Endothelial cell of umbilical vein (primary cell): ENCODE measurements at regions not wholly inside any gene's neighbourhood (a gene's known extent, or its start where the extent isn't known, plus 50 kb on each side); places are given as distances from the start of the nearest gene placed in this dataset.

Source experiments
- EZH2 ChIP-seq: IDR thresholded peaks from 2 replicates; pipeline ENCODE4 v1.6.1; 2012; ENCODE audit warnings: borderline replicate concordance, low read depth, mild to moderate bottlenecking, moderate library complexity, low read length, inconsistent platforms; ENCODE audit not compliant: severe bottlenecking
- FOS ChIP-seq: IDR thresholded peaks from 2 replicates; pipeline ENCODE4 v1.6.1; 2011; ENCODE audit warnings: mild to moderate bottlenecking, low read length, moderate library complexity, borderline replicate concordance; ENCODE audit not compliant: insufficient read depth
- GATA2 ChIP-seq: IDR thresholded peaks from 2 replicates; pipeline ENCODE4 v1.7.0; 2011; ENCODE audit warnings: low read depth, mild to moderate bottlenecking, moderate library complexity, mixed read lengths, low read length; ENCODE audit not compliant: insufficient read length, insufficient read depth
- MYC ChIP-seq: IDR thresholded peaks from one replicate; pipeline ENCODE4 v1.6.1; 2011; ENCODE audit warnings: mild to moderate bottlenecking, low read depth, low read length
- POLR2A ChIP-seq: IDR thresholded peaks from 2 replicates; pipeline ENCODE4 v1.6.1; 2012; ENCODE audit warnings: low read depth, mild to moderate bottlenecking, control low read depth, low read length
- POLR2AphosphoS5 ChIP-seq: IDR thresholded peaks from 2 replicates; pipeline ENCODE4 v1.6.1; 2012; ENCODE audit warnings: low read depth, mild to moderate bottlenecking, control low read depth, low read length, moderate library complexity; ENCODE audit not compliant: insufficient read depth
- TF ChIP-seq, protein P1 (sequence below), 2 donors: IDR thresholded peaks; 1 replicate in 1 of 2; 2 replicates in 1 of 2; pipeline ENCODE4 v1.5.1; 2011; ENCODE audit warnings: low read length in 2 of 2, mild to moderate bottlenecking in 2 of 2, moderate library complexity in 2 of 2, control low read depth in 1 of 2, inconsistent platforms in 1 of 2, low read depth in 1 of 2; ENCODE audit not compliant: insufficient read depth in 1 of 2; ENCODE audit errors: extremely low read depth in 1 of 2
- TF ChIP-seq, protein P2 (sequence below): IDR thresholded peaks from 2 replicates; pipeline ENCODE4 v1.6.1; 2011; ENCODE audit not compliant: insufficient read depth, insufficient read length

DNA sequence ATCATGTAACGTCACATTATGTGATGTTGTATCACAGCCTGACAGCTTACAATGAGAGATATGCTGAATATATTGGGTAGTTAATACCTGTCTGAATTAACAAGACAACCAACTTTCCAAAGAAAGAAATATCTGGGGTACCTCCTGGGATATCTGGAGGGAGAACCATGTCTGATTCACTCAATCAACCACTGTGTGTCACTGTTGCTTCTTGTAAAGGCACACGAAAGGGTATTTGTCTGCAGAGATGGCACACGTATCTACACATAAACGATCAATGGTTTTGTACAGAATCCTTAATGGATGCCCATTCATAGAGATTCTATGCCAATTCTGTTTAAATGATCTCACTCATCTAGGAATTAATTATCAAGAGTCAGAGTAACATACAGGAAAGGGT, 252.1 kb upstream of the TMCO5A start:
- no peak for TF ChIP-seq FOS
- TF ChIP-seq, protein P1, sequence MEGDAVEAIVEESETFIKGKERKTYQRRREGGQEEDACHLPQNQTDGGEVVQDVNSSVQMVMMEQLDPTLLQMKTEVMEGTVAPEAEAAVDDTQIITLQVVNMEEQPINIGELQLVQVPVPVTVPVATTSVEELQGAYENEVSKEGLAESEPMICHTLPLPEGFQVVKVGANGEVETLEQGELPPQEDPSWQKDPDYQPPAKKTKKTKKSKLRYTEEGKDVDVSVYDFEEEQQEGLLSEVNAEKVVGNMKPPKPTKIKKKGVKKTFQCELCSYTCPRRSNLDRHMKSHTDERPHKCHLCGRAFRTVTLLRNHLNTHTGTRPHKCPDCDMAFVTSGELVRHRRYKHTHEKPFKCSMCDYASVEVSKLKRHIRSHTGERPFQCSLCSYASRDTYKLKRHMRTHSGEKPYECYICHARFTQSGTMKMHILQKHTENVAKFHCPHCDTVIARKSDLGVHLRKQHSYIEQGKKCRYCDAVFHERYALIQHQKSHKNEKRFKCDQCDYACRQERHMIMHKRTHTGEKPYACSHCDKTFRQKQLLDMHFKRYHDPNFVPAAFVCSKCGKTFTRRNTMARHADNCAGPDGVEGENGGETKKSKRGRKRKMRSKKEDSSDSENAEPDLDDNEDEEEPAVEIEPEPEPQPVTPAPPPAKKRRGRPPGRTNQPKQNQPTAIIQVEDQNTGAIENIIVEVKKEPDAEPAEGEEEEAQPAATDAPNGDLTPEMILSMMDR (IDR thresholded peaks at IDR 0.05; ENCODE audit: extremely low read depth in 1 of 2, insufficient read depth in 1 of 2, low read depth in 1 of 2, low read length in 2 of 2): no peak
- TF ChIP-seq EZH2: no peak
- TF ChIP-seq, protein P2, sequence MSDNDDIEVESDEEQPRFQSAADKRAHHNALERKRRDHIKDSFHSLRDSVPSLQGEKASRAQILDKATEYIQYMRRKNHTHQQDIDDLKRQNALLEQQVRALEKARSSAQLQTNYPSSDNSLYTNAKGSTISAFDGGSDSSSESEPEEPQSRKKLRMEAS: no peak
- no peak for TF ChIP-seq POLR2AphosphoS5
- no peak for TF ChIP-seq POLR2A
- no peak for TF ChIP-seq MYC
- TF ChIP-seq GATA2: no peak
